B cell (primary cell): ENCODE measurements at regions not wholly inside any gene's neighbourhood (a gene's known extent, or its start where the extent isn't known, plus 50 kb on each side); places are given as distances from the start of the nearest gene placed in this dataset.
"Not testable (repeated sequence)": the region's sequence is repeated elsewhere in the genome, so short reads cannot be mapped to it uniquely, and the experiment has no call there.

ENCODE experiments used
- ATAC-seq: fragments of 200-7000 bp; cut with Tn5 transposase; one replicate; pipeline ENCODE4 v1.10.0; 2021; ENCODE audit warnings: low read depth, mild to moderate bottlenecking, moderate number of reproducible peaks, moderate library complexity
- CTCF ChIA-PET: fragments of 350-600 bp; sonication (Branson Sonifier 250); formaldehyde crosslinking; loops from one replicate; lab custom pipeline; 2021; ENCODE audit warnings: antibody characterized with exemption, inconsistent platforms; lab: Charles Lee
- POLR2A ChIA-PET: fragments of 350-600 bp; sonication (Branson Sonifier 250); formaldehyde crosslinking; loops from one replicate; lab custom pipeline; 2021; ENCODE audit warnings: antibody characterized with exemption; lab: Charles Lee
- DNase-seq: peaks from one replicate; pipeline ENCODE4 v3.0.0; 2013
- H2AFZ ChIP-seq: 2 replicates; pipeline ENCODE4 v1.6.1; 2012; ENCODE audit warnings: mild to moderate bottlenecking, low read depth, low read length; ENCODE audit not compliant: insufficient read depth, poor library complexity, severe bottlenecking
- H3K27ac ChIP-seq, 2 donors: 1 replicate in 1 of 2; 2 replicates in 1 of 2; pipeline ENCODE4 v1.5.1; 2012 to 2013; ENCODE audit warnings: low read length in 2 of 2, mild to moderate bottlenecking in 2 of 2, moderate library complexity in 1 of 2
- H3K27me3 ChIP-seq, 4 experiments: fragments of 200-600 bp in 1 of 4; sonication (generic) in 1 of 4; replicated peaks in 1 of 4; 1 replicate in 2 of 4; 2 replicates in 2 of 4; pipeline versions ENCODE4 v1.6.1 to v1.7.0; 2013 to 2016; ENCODE audit warnings: low read length in 3 of 4, mild to moderate bottlenecking in 2 of 4, mixed read lengths in 1 of 4, moderate library complexity in 1 of 4; ENCODE audit not compliant: insufficient read depth in 4 of 4, control insufficient read depth in 3 of 4; ENCODE audit errors: control extremely low read depth in 1 of 4
- H3K36me3 ChIP-seq, 2 experiments: replicated peaks in 1 of 2; 1 replicate in 1 of 2; 2 replicates in 1 of 2; pipeline versions ENCODE4 v1.6.1 to v1.7.1; 2013; ENCODE audit warnings: low read length in 1 of 2; ENCODE audit not compliant: insufficient read depth in 2 of 2, control insufficient read depth in 1 of 2; ENCODE audit errors: control extremely low read depth in 1 of 2, extremely low read depth in 1 of 2
- H3K4me1 ChIP-seq, 2 donors: fragments of 200-600 bp in 1 of 2; sonication (generic) in 1 of 2; 1 replicate in 1 of 2; 2 replicates in 1 of 2; pipeline versions ENCODE4 v1.5.1 to v1.6.1; 2013 to 2017; ENCODE audit warnings: low read length in 2 of 2; ENCODE audit not compliant: control insufficient read depth in 2 of 2, insufficient read depth in 2 of 2
- H3K4me2 ChIP-seq: replicated peaks from 2 replicates; pipeline ENCODE3; 2012; ENCODE audit warnings: mild to moderate bottlenecking, low read depth, low read length; ENCODE audit not compliant: poor library complexity, severe bottlenecking
- H3K4me3 ChIP-seq, 5 experiments: fragments of 200-600 bp in 1 of 5; sonication (generic) in 1 of 5; 1 replicate in 3 of 5; 2 replicates in 2 of 5; pipeline versions ENCODE4 v1.5.1 to v1.7.0; 2011 to 2016; ENCODE audit warnings: low read length in 4 of 5, mild to moderate bottlenecking in 4 of 5, low read depth in 2 of 5, control low read depth in 1 of 5, moderate library complexity in 1 of 5; ENCODE audit not compliant: insufficient read depth in 1 of 5; ENCODE audit errors: control extremely low read depth in 1 of 5, extremely low read depth in 1 of 5
- H3K79me2 ChIP-seq: fragments of 200-600 bp; sonication (generic); one replicate; pipeline ENCODE4 v1.6.0; 2016; ENCODE audit warnings: low read length; ENCODE audit not compliant: control insufficient read depth, insufficient read depth
- H3K9ac ChIP-seq: fragments of 200-600 bp; sonication (generic); 2 replicates; pipeline ENCODE4 v1.6.1; 2017; ENCODE audit warnings: mild to moderate bottlenecking, low read length, moderate library complexity
- H3K9me3 ChIP-seq, 3 donors: one replicate each; pipeline versions ENCODE4 v1.6.1 to v1.7.1; 2013; ENCODE audit warnings: low read length in 2 of 3; ENCODE audit not compliant: control insufficient read depth in 2 of 3, insufficient read depth in 1 of 3; ENCODE audit errors: control extremely low read depth in 1 of 3
- H4K20me1 ChIP-seq: 2 replicates; pipeline ENCODE4 v1.6.0; 2012; ENCODE audit warnings: mild to moderate bottlenecking, low read length; ENCODE audit not compliant: insufficient read depth, control insufficient read depth, poor library complexity, severe bottlenecking
- H3K27ac Mint-ChIP-seq: one replicate; pipeline ENCODE4 v1.8.0; 2021; ENCODE audit warnings: mixed read lengths
- H3K27me3 Mint-ChIP-seq: one replicate; pipeline ENCODE4 v1.8.0; 2021; ENCODE audit warnings: mixed read lengths
- H3K4me1 Mint-ChIP-seq: one replicate; pipeline ENCODE4 v1.8.0; 2021; ENCODE audit warnings: mixed read lengths
- H3K4me3 Mint-ChIP-seq: one replicate; pipeline ENCODE4 v1.8.0; 2021; ENCODE audit warnings: mixed read lengths
- H3K9me3 Mint-ChIP-seq: one replicate; pipeline ENCODE4 v1.8.0; 2022; ENCODE audit warnings: mixed read lengths; ENCODE audit not compliant: insufficient read depth
- CTCF ChIP-seq: fragments of 200-600 bp; IDR thresholded peaks from one replicate; pipeline ENCODE4 v1.8.0; 2022; ENCODE audit warnings: antibody characterized with exemption, mild to moderate bottlenecking
- EZH2 ChIP-seq: IDR thresholded peaks from 2 replicates; pipeline ENCODE4 v1.6.1; 2012; ENCODE audit warnings: borderline replicate concordance, low read depth, mild to moderate bottlenecking, moderate library complexity, low read length; ENCODE audit not compliant: insufficient read depth, poor library complexity, severe bottlenecking
- WGBS: methylation state at CpG from one replicate; pipeline ENCODE4 v1.1.5; 2013; ENCODE audit warnings: missing lambda C conversion rate; ENCODE audit not compliant: insufficient coverage; 5-methylcytosine and 5-hydroxymethylcytosine counted together
- intact Hi-C: fragments of 100-400 bp; cut with micrococcal nuclease; formaldehyde crosslinking; loops from one replicate; pipeline ENCODE4 v1.10.0; 2022

- H3K4me1 ChIP-seq = no peaks in the 10 kb centered on the region
- no peak overlapping the region for H3K9ac ChIP-seq
- TF ChIP-seq EZH2 (no peak), CTCF (no peak)
- POLR2A ChIA-PET = no interaction called here
- no peak for DNase-seq
- H3K36me3 ChIP-seq = no peaks in the 10 kb centered on the region
- H2AFZ ChIP-seq = no peak overlapping the region
- H3K79me2 ChIP-seq = no peaks in the 10 kb centered on the region
- Mint-ChIP-seq H3K27me3 (no peaks in the 10 kb centered on the region), H3K4me1 (no peaks in the 10 kb centered on the region), H3K4me3 (no peak overlapping the region), H3K27ac (no peak overlapping the region), H3K9me3 (peaks cover 4% of the 10 kb centered on the region)
- 50% methylated on average over 1 of the region's 3 CpGs for WGBS
- H3K27me3 ChIP-seq = no peaks in the 10 kb centered on the region
- H4K20me1 ChIP-seq = no peaks in the 10 kb centered on the region
- no peak overlapping the region for H3K4me2 ChIP-seq
- ATAC-seq = no peak
- H3K27ac ChIP-seq = no peak overlapping the region
- intact Hi-C loops = no loop called here
- peaks cover 0 to 6% (median 0%) of the 10 kb centered on the region in 3 donors for H3K9me3 ChIP-seq
- H3K4me3 ChIP-seq = no peak overlapping the region
- CTCF ChIA-PET = no interaction called here
Observed at GRCh38 chr7:89606511-89606910, 547.8 kb upstream of the STEAP1 start.

GRCh38 chr7:89607792-89608191 is 546.5 kb upstream of the STEAP1 start:
- H3K27ac Mint-ChIP-seq = no peak overlapping the region
- no peaks in the 10 kb centered on the region for H3K27me3 Mint-ChIP-seq
- Histone ChIP-seq H3K27me3 (no peaks in the 10 kb centered on the region), H3K9ac (no peak overlapping the region), H3K79me2 (no peaks in the 10 kb centered on the region), H3K4me3 (no peak overlapping the region), H3K4me1 (no peaks in the 10 kb centered on the region), H3K27ac (no peak overlapping the region), H4K20me1 (no peaks in the 10 kb centered on the region), H3K4me2 (no peak overlapping the region), H3K9me3 (peaks cover 0 to 6% (median 0%) of the 10 kb centered on the region in 3 donors), H2AFZ (no peak overlapping the region), H3K36me3 (no peaks in the 10 kb centered on the region)
- CTCF ChIA-PET = no interaction called here
- H3K4me3 Mint-ChIP-seq = no peak overlapping the region
- no peaks in the 10 kb centered on the region for H3K9me3 Mint-ChIP-seq
- DNase-seq (no peak), ATAC-seq (no peak)
- TF ChIP-seq EZH2 = no peak
- TF ChIP-seq CTCF = no peak
- intact Hi-C loops = no loop called here
- POLR2A ChIA-PET = no interaction called here
- no peaks in the 10 kb centered on the region for H3K4me1 Mint-ChIP-seq

GRCh38 chr7:89616829-89617228 is 537.4 kb upstream of the STEAP1 start:
- POLR2A ChIA-PET, ATAC-seq, H3K36me3 ChIP-seq, H2AFZ ChIP-seq, H3K27ac Mint-ChIP-seq, H3K9ac ChIP-seq, H3K27ac ChIP-seq, H3K4me2 ChIP-seq, H3K27me3 Mint-ChIP-seq, H3K4me3 Mint-ChIP-seq, H3K4me3 ChIP-seq, DNase-seq, intact Hi-C loops, H3K9me3 Mint-ChIP-seq, H4K20me1 ChIP-seq, H3K4me1 Mint-ChIP-seq, H3K4me1 ChIP-seq, H3K9me3 ChIP-seq, H3K27me3 ChIP-seq, CTCF ChIA-PET, H3K79me2 ChIP-seq: not testable (repeated sequence)
- 67% methylated on average over 1 of the region's 6 CpGs for WGBS
